H9 (cell line): ENCODE measurements at regions not wholly inside any gene's neighbourhood (a gene's known extent, or its start where the extent isn't known, plus 50 kb on each side); places are given as distances from the start of the nearest gene placed in this dataset.

Source experiments
- DNase-seq: peaks from one replicate; pipeline ENCODE4 v3.0.0-alpha.2; 2017
- H2AFZ ChIP-seq: one replicate; pipeline ENCODE4 v1.6.1; 2013; ENCODE audit warnings: mild to moderate bottlenecking, low read length, control low read depth, moderate library complexity
- H2AK5ac ChIP-seq: 2 replicates; pipeline ENCODE4 v1.6.1; 2013; ENCODE audit warnings: low read length, control low read depth, mixed read lengths; ENCODE audit not compliant: insufficient read length
- H2BK120ac ChIP-seq: one replicate; pipeline ENCODE4 v1.6.1; 2013; ENCODE audit warnings: low read depth, mild to moderate bottlenecking, low read length, control low read depth, inconsistent platforms; ENCODE audit not compliant: poor library complexity, severe bottlenecking
- H2BK12ac ChIP-seq: 2 replicates; pipeline ENCODE4 v1.6.1; 2013; ENCODE audit warnings: low read length, control low read depth, mixed read lengths, low read depth; ENCODE audit not compliant: insufficient read length
- H2BK15ac ChIP-seq: 2 replicates; pipeline ENCODE4 v1.6.1; 2013; ENCODE audit warnings: low read depth, low read length, control low read depth
- H2BK20ac ChIP-seq: one replicate; pipeline ENCODE4 v1.6.1; 2013; ENCODE audit warnings: low read depth, mild to moderate bottlenecking, low read length, control low read depth, inconsistent platforms; ENCODE audit not compliant: poor library complexity, severe bottlenecking
- H2BK5ac ChIP-seq: 2 replicates; pipeline ENCODE4 v1.6.1; 2013; ENCODE audit warnings: low read length, control low read depth, mixed read lengths; ENCODE audit not compliant: insufficient read length
- H3K14ac ChIP-seq: 2 replicates; pipeline ENCODE4 v1.6.1; 2013; ENCODE audit warnings: low read length, control low read depth; ENCODE audit not compliant: insufficient read depth
- H3K18ac ChIP-seq: 2 replicates; pipeline ENCODE4 v1.6.1; 2013; ENCODE audit warnings: low read depth, mild to moderate bottlenecking, mixed read lengths, low read length, control low read depth; ENCODE audit not compliant: insufficient read length
- H3K23ac ChIP-seq: 2 replicates; pipeline ENCODE4 v1.6.1; 2013; ENCODE audit warnings: low read length, control low read depth, mixed read lengths, low read depth; ENCODE audit not compliant: insufficient read length
- H3K23me2 ChIP-seq: 2 replicates; pipeline ENCODE4 v1.6.1; 2013; ENCODE audit warnings: low read depth, mild to moderate bottlenecking, mixed read lengths, low read length, control low read depth; ENCODE audit not compliant: insufficient read length, poor library complexity, severe bottlenecking
- H3K27ac ChIP-seq: 2 replicates; pipeline ENCODE4 v1.5.1; 2013; ENCODE audit warnings: low read length, control low read depth, mixed read lengths, low read depth; ENCODE audit not compliant: insufficient read length
- H3K27me3 ChIP-seq: 2 replicates; pipeline ENCODE4 v1.6.1; 2013; ENCODE audit warnings: low read length, control low read depth, inconsistent platforms; ENCODE audit not compliant: insufficient read depth
- H3K4ac ChIP-seq: 2 replicates; pipeline ENCODE4 v1.6.1; 2013; ENCODE audit warnings: low read depth, mild to moderate bottlenecking, control low read depth, inconsistent platforms, low read length, moderate library complexity
- H3K4me1 ChIP-seq: 2 replicates; pipeline ENCODE4 v1.6.1; 2013; ENCODE audit warnings: low read length, control low read depth, inconsistent platforms; ENCODE audit not compliant: insufficient read depth
- H3K4me2 ChIP-seq: 2 replicates; pipeline ENCODE4 v1.6.1; 2013; ENCODE audit warnings: low read length, control low read depth, mixed read lengths; ENCODE audit not compliant: insufficient read length, insufficient read depth
- H3K56ac ChIP-seq: 2 replicates; pipeline ENCODE4 v1.6.1; 2013; ENCODE audit warnings: low read depth, mild to moderate bottlenecking, mixed read lengths, low read length, control low read depth; ENCODE audit not compliant: insufficient read length
- H3K79me1 ChIP-seq: 2 replicates; pipeline ENCODE4 v1.6.1; 2013; ENCODE audit warnings: low read depth, mild to moderate bottlenecking, moderate library complexity, low read length, control low read depth, inconsistent platforms; ENCODE audit not compliant: insufficient read depth, poor library complexity, severe bottlenecking
- H3K79me2 ChIP-seq: 2 replicates; pipeline ENCODE4 v1.6.1; 2013; ENCODE audit warnings: low read length, control low read depth, inconsistent platforms; ENCODE audit not compliant: insufficient read depth
- H3K9ac ChIP-seq: 2 replicates; pipeline ENCODE4 v1.6.1; 2013; ENCODE audit warnings: low read length, control low read depth, mixed read lengths; ENCODE audit not compliant: insufficient read length; ENCODE audit errors: extremely low read depth
- H3K9me3 ChIP-seq: one replicate; pipeline ENCODE4 v1.6.1; 2013; ENCODE audit warnings: low read depth, low read length, inconsistent platforms; ENCODE audit not compliant: control insufficient read depth
- H3T11ph ChIP-seq: one replicate; pipeline ENCODE4 v1.6.1; 2013; ENCODE audit warnings: mild to moderate bottlenecking, low read length, control low read depth, inconsistent platforms
- H4K20me1 ChIP-seq: one replicate; pipeline ENCODE4 v1.6.1; 2013; ENCODE audit not compliant: control insufficient read depth, insufficient read length, insufficient read depth
- H4K5ac ChIP-seq: 2 replicates; pipeline ENCODE4 v1.6.1; 2013; ENCODE audit warnings: low read depth, mild to moderate bottlenecking, mixed read lengths, low read length, control low read depth; ENCODE audit not compliant: insufficient read length
- H4K8ac ChIP-seq: replicated peaks from 2 replicates; pipeline ENCODE4 v1.6.1; 2013; ENCODE audit warnings: low read length, control low read depth, mixed read lengths, low read depth; ENCODE audit not compliant: insufficient read length
- H4K91ac ChIP-seq: 2 replicates; pipeline ENCODE4 v1.6.1; 2013; ENCODE audit warnings: low read depth, mild to moderate bottlenecking, moderate library complexity, mixed read lengths, low read length, control low read depth; ENCODE audit not compliant: insufficient read length
- H3K27ac Mint-ChIP-seq, 3 experiments: 2 replicates in 2 of 3; 3 replicates in 1 of 3; pipeline ENCODE4 v1.8.0; 2020 to 2021; ENCODE audit warnings: mixed read lengths in 3 of 3, mild to moderate bottlenecking in 1 of 3, moderate library complexity in 1 of 3
- H3K27me3 Mint-ChIP-seq: 2 replicates; pipeline ENCODE4 v1.8.0; 2021; ENCODE audit warnings: low read depth, mild to moderate bottlenecking, moderate library complexity, mixed read lengths
- H3K36me3 Mint-ChIP-seq, 3 experiments: 2 replicates in 2 of 3; 3 replicates in 1 of 3; pipeline ENCODE4 v1.8.0; 2020 to 2021; ENCODE audit warnings: low read depth in 3 of 3, mixed read lengths in 3 of 3; ENCODE audit not compliant: insufficient read depth in 1 of 3
- H3K4me1 Mint-ChIP-seq, 2 experiments: 2 replicates each; pipeline ENCODE4 v1.8.0; 2020; ENCODE audit warnings: mixed read lengths in 2 of 2
- H3K4me3 Mint-ChIP-seq, 2 experiments: 2 replicates in 1 of 2; 3 replicates in 1 of 2; pipeline ENCODE4 v1.8.0; 2020 to 2021; ENCODE audit warnings: mild to moderate bottlenecking in 2 of 2, mixed read lengths in 2 of 2, moderate library complexity in 1 of 2
- H3K9me3 Mint-ChIP-seq, 2 experiments: 2 replicates in 1 of 2; 3 replicates in 1 of 2; pipeline ENCODE4 v1.8.0; 2020; ENCODE audit warnings: mild to moderate bottlenecking in 2 of 2, mixed read lengths in 2 of 2, moderate library complexity in 1 of 2
- WGBS: extraction: QIAGEN DNeasy Blood & Tissue Kit; methylation state at CpG from one replicate; pipeline ENCODE4 v1.1.7; 2013; ENCODE audit warnings: missing lambda C conversion rate, low lambda C conversion rate, mixed read lengths; ENCODE audit not compliant: insufficient read length; ENCODE audit errors: extremely low coverage; 5-methylcytosine and 5-hydroxymethylcytosine counted together
- TF ChIP-seq, protein P1 (sequence below): fragments of 200-600 bp; sonication (generic); conservative IDR thresholded peaks from 3 replicates; pipeline ENCODE4 v1.8.0; 2021; ENCODE audit warnings: antibody characterized with exemption, mild to moderate bottlenecking

DNA sequence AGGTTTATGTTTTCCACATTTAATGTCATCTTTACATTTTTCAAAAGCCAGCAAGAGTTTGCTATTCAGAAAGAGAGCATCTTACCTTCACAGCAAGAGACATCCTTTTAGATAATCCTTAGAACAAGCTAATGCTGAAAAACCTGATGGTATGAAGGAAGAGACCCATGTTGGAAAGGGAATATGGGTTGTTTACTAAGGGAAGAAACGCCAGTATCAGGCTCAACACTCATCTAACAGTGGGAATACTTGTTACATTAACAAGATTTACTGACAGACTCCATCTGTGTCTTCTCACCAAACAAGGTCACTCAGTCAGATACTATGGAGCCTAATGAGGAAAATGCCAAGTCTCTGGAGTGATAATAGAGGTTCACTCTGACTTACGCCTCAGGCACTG, 1474.1 kb upstream of the SLC39A10 start:
- no peak overlapping the region for H3K56ac ChIP-seq
- Mint-ChIP-seq H3K27ac (no peak overlapping the region), H3K27me3 (no peaks in the 10 kb centered on the region), H3K4me1 (no peaks in the 10 kb centered on the region), H3K4me3 (no peak overlapping the region), H3K9me3 (no peaks in the 10 kb centered on the region; a peak in 2 of 5 replicates), H3K36me3 (peaks cover 0 to 1% (median 0%) of the 10 kb centered on the region in 3 experiments; a peak in 2 of 7 replicates)
- no peak overlapping the region for H3K18ac ChIP-seq
- no peaks in the 10 kb centered on the region for H4K20me1 ChIP-seq
- no peaks in the 10 kb centered on the region for H3K4me1 ChIP-seq
- no peak overlapping the region for H4K8ac ChIP-seq
- no peaks in the 10 kb centered on the region for H3K9me3 ChIP-seq
- no peak overlapping the region for H2AFZ ChIP-seq
- H2BK120ac ChIP-seq, result no peak overlapping the region
- no peak for DNase-seq
- H3K4ac ChIP-seq, result no peak overlapping the region
- no peaks in the 10 kb centered on the region for H3K79me2 ChIP-seq
- H3T11ph ChIP-seq, result no peak overlapping the region
- H3K23me2 ChIP-seq, result no peaks in the 10 kb centered on the region
- no CpG with 5 or more reads among the region's 2 CpGs for WGBS
- no peak overlapping the region for H3K4me2 ChIP-seq
- TF ChIP-seq, protein P1, sequence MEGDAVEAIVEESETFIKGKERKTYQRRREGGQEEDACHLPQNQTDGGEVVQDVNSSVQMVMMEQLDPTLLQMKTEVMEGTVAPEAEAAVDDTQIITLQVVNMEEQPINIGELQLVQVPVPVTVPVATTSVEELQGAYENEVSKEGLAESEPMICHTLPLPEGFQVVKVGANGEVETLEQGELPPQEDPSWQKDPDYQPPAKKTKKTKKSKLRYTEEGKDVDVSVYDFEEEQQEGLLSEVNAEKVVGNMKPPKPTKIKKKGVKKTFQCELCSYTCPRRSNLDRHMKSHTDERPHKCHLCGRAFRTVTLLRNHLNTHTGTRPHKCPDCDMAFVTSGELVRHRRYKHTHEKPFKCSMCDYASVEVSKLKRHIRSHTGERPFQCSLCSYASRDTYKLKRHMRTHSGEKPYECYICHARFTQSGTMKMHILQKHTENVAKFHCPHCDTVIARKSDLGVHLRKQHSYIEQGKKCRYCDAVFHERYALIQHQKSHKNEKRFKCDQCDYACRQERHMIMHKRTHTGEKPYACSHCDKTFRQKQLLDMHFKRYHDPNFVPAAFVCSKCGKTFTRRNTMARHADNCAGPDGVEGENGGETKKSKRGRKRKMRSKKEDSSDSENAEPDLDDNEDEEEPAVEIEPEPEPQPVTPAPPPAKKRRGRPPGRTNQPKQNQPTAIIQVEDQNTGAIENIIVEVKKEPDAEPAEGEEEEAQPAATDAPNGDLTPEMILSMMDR, result no peak
- no peak overlapping the region for H4K5ac ChIP-seq
- no peak overlapping the region for H3K23ac ChIP-seq
- H4K91ac ChIP-seq, result no peak overlapping the region
- no peak overlapping the region for H2BK5ac ChIP-seq
- H3K27ac ChIP-seq, result no peak overlapping the region
- H2BK12ac ChIP-seq, result no peak overlapping the region
- no peaks in the 10 kb centered on the region for H3K79me1 ChIP-seq
- H3K27me3 ChIP-seq, result no peaks in the 10 kb centered on the region
- H2BK15ac ChIP-seq, result no peak overlapping the region
- no peak overlapping the region for H2BK20ac ChIP-seq
- no peak overlapping the region for H3K14ac ChIP-seq
- H3K9ac ChIP-seq, result no peak overlapping the region
- no peak overlapping the region for H2AK5ac ChIP-seq
